ENCODE measurements at regions not wholly inside any gene's neighbourhood (a gene's known extent, or its start where the extent isn't known, plus 50 kb on each side); places are given as distances from the start of the nearest gene placed in this dataset.
"Not testable (repeated sequence)": the region's sequence is repeated elsewhere in the genome, so short reads cannot be mapped to it uniquely, and the experiment has no call there.

DNA sequence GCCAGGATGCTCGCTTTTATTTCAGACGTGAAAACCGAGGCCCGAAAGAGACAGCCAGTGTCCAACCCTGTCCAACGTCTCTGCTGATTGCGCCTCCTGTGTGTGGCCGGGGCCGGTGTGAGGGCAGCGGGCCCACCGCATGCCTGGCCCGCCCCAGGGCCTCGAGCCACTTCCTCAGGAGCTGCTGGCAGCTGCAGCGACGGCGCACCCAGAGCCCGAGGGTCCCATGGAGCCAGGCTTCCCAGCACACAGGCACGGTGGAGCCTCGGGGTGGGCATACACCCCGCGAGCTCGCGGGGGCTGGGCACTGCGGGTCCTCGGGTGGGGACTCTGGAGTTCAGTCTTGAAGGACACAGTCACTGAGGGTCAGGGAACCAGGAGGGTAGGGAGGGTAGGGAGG is 320.5 kb upstream of the PLGLB1 start:
- not testable (repeated sequence) for TF ChIP-seq CTCF (IDR thresholded peaks at IDR 0.05); EZH2 (IDR thresholded peaks at IDR 0.05; ENCODE audit: borderline replicate concordance, insufficient read depth, low read depth, low read length, poor library complexity, severe bottlenecking)
